Natural killer cell (primary cell): ENCODE measurements at regions not wholly inside any gene's neighbourhood (a gene's known extent, or its start where the extent isn't known, plus 50 kb on each side); places are given as distances from the start of the nearest gene placed in this dataset.

Experiments
- ATAC-seq, 3 donors: fragments of 150-1000 bp in 2 of 3; fragments of 200-7000 bp in 1 of 3; cut with Tn5 transposase; 1 replicate in 1 of 3; 2 replicates in 2 of 3; pipeline ENCODE4 v1.10.0; 2021; ENCODE audit warnings: mild to moderate bottlenecking in 2 of 3, moderate library complexity in 2 of 3
- DNase-seq, 2 donors: peaks; one replicate each; pipeline versions ENCODE4 v3.0.0 to v3.0.0-alpha.2; 2013 to 2021; ENCODE audit warnings: mixed read lengths in 1 of 2
- H3K27ac ChIP-seq: one replicate; pipeline ENCODE4 v1.5.1; 2013; ENCODE audit warnings: mild to moderate bottlenecking, low read length
- H3K27me3 ChIP-seq: one replicate; pipeline ENCODE4 v1.6.1; 2013; ENCODE audit warnings: low read length; ENCODE audit not compliant: control insufficient read depth, insufficient read depth
- H3K36me3 ChIP-seq: one replicate; pipeline ENCODE4 v1.6.1; 2013; ENCODE audit warnings: low read length; ENCODE audit not compliant: control insufficient read depth, insufficient read depth
- H3K4me1 ChIP-seq: one replicate; pipeline ENCODE4 v1.6.1; 2013; ENCODE audit warnings: low read length; ENCODE audit not compliant: control insufficient read depth, insufficient read depth
- H3K4me3 ChIP-seq: one replicate; pipeline ENCODE4 v1.5.1; 2013; ENCODE audit warnings: low read length
- H3K9me3 ChIP-seq: one replicate; pipeline ENCODE4 v1.6.1; 2013; ENCODE audit warnings: low read length; ENCODE audit not compliant: control insufficient read depth, insufficient read depth
- H3K27ac Mint-ChIP-seq, 2 donors: one replicate each; pipeline ENCODE4 v1.8.0; 2022; ENCODE audit warnings: mild to moderate bottlenecking in 2 of 2, mixed read lengths in 2 of 2, moderate library complexity in 1 of 2
- H3K27me3 Mint-ChIP-seq, 2 donors: one replicate each; pipeline ENCODE4 v1.8.0; 2022; ENCODE audit warnings: low read depth in 2 of 2, mixed read lengths in 2 of 2
- H3K36me3 Mint-ChIP-seq: one replicate; pipeline ENCODE4 v1.8.0; 2022; ENCODE audit warnings: mixed read lengths
- H3K4me1 Mint-ChIP-seq, 2 donors: one replicate each; pipeline ENCODE4 v1.8.0; 2022; ENCODE audit warnings: mixed read lengths in 2 of 2
- H3K4me3 Mint-ChIP-seq: one replicate; pipeline ENCODE4 v1.8.0; 2022; ENCODE audit warnings: mild to moderate bottlenecking, moderate library complexity, mixed read lengths
- H3K9me3 Mint-ChIP-seq, 2 donors: one replicate each; pipeline ENCODE4 v1.8.0; 2022; ENCODE audit warnings: mixed read lengths in 2 of 2
- WGBS: methylation state at CpG from one replicate; pipeline ENCODE4 v1.1.7; 2013; ENCODE audit warnings: missing lambda C conversion rate; ENCODE audit not compliant: insufficient coverage; 5-methylcytosine and 5-hydroxymethylcytosine counted together
- intact Hi-C: fragments of 100-400 bp; cut with micrococcal nuclease; formaldehyde crosslinking; loops from one replicate; pipeline ENCODE4 v1.14.2; 2022
- TF ChIP-seq, protein P1 (sequence below): fragments of 200-600 bp; IDR thresholded peaks from one replicate; pipeline ENCODE4 v1.8.0; 2022; ENCODE audit warnings: antibody characterized with exemption

DNA sequence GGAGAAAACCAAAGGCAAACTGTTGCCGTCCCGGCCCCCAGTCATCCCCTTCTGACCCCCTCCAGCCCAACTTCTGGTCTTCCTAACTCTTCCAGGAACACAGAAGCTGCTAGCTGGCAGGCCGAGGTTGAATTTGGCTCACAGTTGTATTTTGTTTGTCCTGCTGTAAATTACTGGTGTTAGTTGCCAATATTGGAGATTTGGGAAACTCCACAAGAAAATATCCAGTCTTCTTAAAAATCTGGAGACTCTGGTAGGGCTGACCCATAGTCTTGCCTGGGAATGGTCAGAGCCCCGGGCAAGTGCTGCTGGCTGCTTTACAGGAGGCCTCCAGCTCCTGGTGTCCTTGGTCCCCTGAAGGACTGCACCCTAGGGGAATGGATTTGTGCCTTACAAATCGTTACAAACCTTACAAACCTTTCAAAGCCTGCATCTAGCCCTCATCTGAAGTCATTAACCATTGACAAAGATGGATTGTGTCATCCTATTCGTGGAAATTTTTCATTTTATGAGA, 112.0 kb upstream of the MCTP2 start:
- Mint-ChIP-seq H3K36me3 (no peaks in the 10 kb centered on the region), H3K4me3 (no peak overlapping the region), H3K4me1 (no peaks in the 10 kb centered on the region), H3K27me3 (peaks cover 2 to 12% of the 10 kb centered on the region in 2 donors), H3K27ac (no peak overlapping the region), H3K9me3 (no peaks in the 10 kb centered on the region)
- Histone ChIP-seq H3K4me3 (no peak overlapping the region), H3K36me3 (no peaks in the 10 kb centered on the region), H3K27ac (no peak overlapping the region), H3K9me3 (no peaks in the 10 kb centered on the region), H3K4me1 (no peaks in the 10 kb centered on the region), H3K27me3 (no peaks in the 10 kb centered on the region)
- WGBS, result 87% methylated on average over 6 of the region's 6 CpGs
- DNase-seq (no peak), ATAC-seq (no peak)
- TF ChIP-seq, protein P1, sequence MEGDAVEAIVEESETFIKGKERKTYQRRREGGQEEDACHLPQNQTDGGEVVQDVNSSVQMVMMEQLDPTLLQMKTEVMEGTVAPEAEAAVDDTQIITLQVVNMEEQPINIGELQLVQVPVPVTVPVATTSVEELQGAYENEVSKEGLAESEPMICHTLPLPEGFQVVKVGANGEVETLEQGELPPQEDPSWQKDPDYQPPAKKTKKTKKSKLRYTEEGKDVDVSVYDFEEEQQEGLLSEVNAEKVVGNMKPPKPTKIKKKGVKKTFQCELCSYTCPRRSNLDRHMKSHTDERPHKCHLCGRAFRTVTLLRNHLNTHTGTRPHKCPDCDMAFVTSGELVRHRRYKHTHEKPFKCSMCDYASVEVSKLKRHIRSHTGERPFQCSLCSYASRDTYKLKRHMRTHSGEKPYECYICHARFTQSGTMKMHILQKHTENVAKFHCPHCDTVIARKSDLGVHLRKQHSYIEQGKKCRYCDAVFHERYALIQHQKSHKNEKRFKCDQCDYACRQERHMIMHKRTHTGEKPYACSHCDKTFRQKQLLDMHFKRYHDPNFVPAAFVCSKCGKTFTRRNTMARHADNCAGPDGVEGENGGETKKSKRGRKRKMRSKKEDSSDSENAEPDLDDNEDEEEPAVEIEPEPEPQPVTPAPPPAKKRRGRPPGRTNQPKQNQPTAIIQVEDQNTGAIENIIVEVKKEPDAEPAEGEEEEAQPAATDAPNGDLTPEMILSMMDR, result no peak
- intact Hi-C loops, result no loop called here

DNA sequence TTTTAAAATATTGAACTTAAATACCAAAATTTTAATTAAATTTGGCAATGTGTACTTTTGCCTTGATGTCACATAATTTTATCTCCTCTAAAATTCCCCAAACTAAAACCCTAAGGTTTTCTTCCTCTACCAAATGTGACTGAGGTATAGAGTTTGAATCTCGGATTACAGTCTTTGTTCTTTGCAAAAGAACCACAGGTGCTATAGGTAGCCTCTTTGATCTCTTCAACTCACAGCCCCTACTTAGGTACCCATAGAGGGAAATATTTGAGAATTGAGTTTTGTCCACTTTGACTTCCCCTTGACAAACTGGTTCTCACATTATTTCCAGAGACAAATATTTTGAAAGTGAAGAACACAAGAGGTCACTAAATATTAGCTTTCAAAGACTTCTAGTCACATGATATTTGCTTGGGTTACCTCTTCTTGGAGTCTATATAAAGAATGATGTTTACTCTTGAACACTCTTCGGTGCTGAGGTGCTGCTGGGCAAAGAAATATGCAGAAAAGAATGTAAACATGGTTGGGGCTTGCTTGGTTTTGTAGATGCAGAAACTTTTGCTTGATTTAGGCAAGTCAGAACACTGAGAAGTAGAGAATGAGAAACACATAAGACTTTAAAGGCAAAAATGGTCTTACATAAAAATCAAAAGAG, 120.8 kb upstream of the MCTP2 start:
- no peaks in the 10 kb centered on the region for H3K4me1 Mint-ChIP-seq

DNA sequence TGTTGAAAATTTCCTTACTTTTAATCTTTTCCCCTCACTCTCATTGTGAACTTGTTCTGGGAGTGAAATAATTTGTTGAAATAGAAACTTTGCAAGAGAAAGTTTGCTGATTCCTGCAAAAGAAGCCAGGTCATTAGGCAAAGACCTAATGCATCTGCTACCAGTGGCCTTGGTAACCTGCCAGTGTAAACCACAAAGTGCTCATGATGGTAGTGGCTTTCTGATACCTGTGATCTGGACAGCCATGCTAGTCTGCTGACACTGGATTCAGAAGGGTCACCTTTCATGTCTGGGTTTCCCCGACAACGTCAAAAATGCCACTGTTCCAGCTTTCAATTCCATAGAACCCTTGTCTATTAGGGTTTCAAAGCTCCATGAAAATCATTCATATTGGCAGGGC, 123.7 kb upstream of the MCTP2 start:
- ATAC-seq, result no peak
- H3K4me1 Mint-ChIP-seq, result no peaks in the 10 kb centered on the region
- intact Hi-C loops, result no loop called here
- Histone ChIP-seq H3K27me3 (no peaks in the 10 kb centered on the region), H3K27ac (no peak overlapping the region), H3K4me3 (no peak overlapping the region), H3K4me1 (no peaks in the 10 kb centered on the region), H3K9me3 (no peaks in the 10 kb centered on the region), H3K36me3 (no peaks in the 10 kb centered on the region)
- DNase-seq, result no peak
- H3K36me3 Mint-ChIP-seq, result no peaks in the 10 kb centered on the region
- TF ChIP-seq, protein P1, result no peak
- no peak overlapping the region for H3K27ac Mint-ChIP-seq
- no peaks in the 10 kb centered on the region for H3K9me3 Mint-ChIP-seq
- H3K27me3 Mint-ChIP-seq, result peaks cover 33 to 60% of the 10 kb centered on the region in 2 donors
- WGBS, result 87% methylated on average over 2 of the region's 2 CpGs
- no peak overlapping the region for H3K4me3 Mint-ChIP-seq

More for the DNA sequence above, 120.8 kb upstream of the MCTP2 start:
- ATAC-seq (no peak), DNase-seq (no peak)
- Histone ChIP-seq H3K27ac (no peak overlapping the region), H3K36me3 (no peaks in the 10 kb centered on the region), H3K9me3 (no peaks in the 10 kb centered on the region), H3K4me1 (no peaks in the 10 kb centered on the region), H3K4me3 (no peak overlapping the region), H3K27me3 (peaks cover 4% of the 10 kb centered on the region)
- TF ChIP-seq, protein P1, result no peak
- H3K9me3 Mint-ChIP-seq, result no peaks in the 10 kb centered on the region
- peaks cover 34 to 65% of the 10 kb centered on the region in 2 donors for H3K27me3 Mint-ChIP-seq
- no peaks in the 10 kb centered on the region for H3K36me3 Mint-ChIP-seq
- no peak overlapping the region for H3K4me3 Mint-ChIP-seq
- intact Hi-C loops, result no loop called here
- 78% methylated on average over 1 of the region's 2 CpGs for WGBS
- H3K27ac Mint-ChIP-seq, result no peak overlapping the region

DNA sequence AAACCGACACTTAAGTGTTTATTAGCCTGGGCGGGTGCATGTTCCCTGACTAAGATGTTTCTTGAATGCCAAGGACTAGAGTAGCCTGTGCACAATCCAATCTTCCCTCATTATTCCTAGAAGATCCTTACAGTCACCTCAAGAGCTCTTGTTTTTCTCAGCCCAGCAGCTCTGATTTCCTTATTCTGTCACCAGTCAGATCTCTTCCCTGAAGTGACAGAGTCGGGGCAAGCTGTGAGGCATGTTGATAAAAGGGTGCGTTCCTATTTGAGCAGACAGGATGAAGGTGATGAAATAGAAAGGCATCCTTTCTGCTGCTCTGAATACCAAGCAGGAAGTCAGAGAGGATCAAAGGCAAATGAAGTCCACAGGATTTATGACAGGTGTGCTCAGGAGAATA, 125.6 kb upstream of the MCTP2 start:
- H3K9me3 Mint-ChIP-seq, result no peaks in the 10 kb centered on the region

More for the DNA sequence above, 125.6 kb upstream of the MCTP2 start:
- no peaks in the 10 kb centered on the region for H3K9me3 ChIP-seq
- no peak overlapping the region for H3K4me3 Mint-ChIP-seq
- H3K4me3 ChIP-seq, result no peak overlapping the region
- no peaks in the 10 kb centered on the region for H3K4me1 Mint-ChIP-seq
- H3K27ac Mint-ChIP-seq, result no peak overlapping the region
- intact Hi-C loops, result no loop called here
- no peak overlapping the region for H3K27ac ChIP-seq
- ATAC-seq (no peak), DNase-seq (no peak)
- H3K27me3 ChIP-seq, result no peaks in the 10 kb centered on the region
- TF ChIP-seq, protein P1, result no peak
- no peaks in the 10 kb centered on the region for H3K36me3 Mint-ChIP-seq
- no peaks in the 10 kb centered on the region for H3K36me3 ChIP-seq
- WGBS, result 83% methylated on average over 4 of the region's 4 CpGs
- peaks cover 36 to 51% of the 10 kb centered on the region in 2 donors for H3K27me3 Mint-ChIP-seq
- H3K4me1 ChIP-seq, result no peaks in the 10 kb centered on the region
